ENCODE measurements at regions not wholly inside any gene's neighbourhood (a gene's known extent, or its start where the extent isn't known, plus 50 kb on each side); places are given as distances from the start of the nearest gene placed in this dataset.

GRCh38 chrX:10356979-10357378 lies 200.2 kb downstream of the CLCN4 start:
- no peaks in the 10 kb centered on the region for H3K27me3 ChIP-seq (ENCODE audit: control insufficient read depth, insufficient read depth, low read length)
- H3K36me3 ChIP-seq (ENCODE audit: control insufficient read depth, insufficient read depth, low read length), result no peaks in the 10 kb centered on the region
- DNase-seq (ENCODE audit: low read depth), result peak; percentile 79
- FAIRE-seq, result no peak
- no peak overlapping the region for H3K4me3 ChIP-seq (ENCODE audit: low read depth, low read length)
- TF ChIP-seq CTCF (IDR thresholded peaks at IDR 0.05; ENCODE audit: insufficient read depth, low read length, severe bottlenecking), result no peak

- TF ChIP-seq CTCF (IDR thresholded peaks at IDR 0.05; ENCODE audit: insufficient read depth, low read length, severe bottlenecking), result no peak
- Histone ChIP-seq H3K36me3 (ENCODE audit: control insufficient read depth, insufficient read depth, low read length) (no peaks in the 10 kb centered on the region), H3K4me3 (ENCODE audit: low read depth, low read length) (no peak overlapping the region), H3K27me3 (ENCODE audit: control insufficient read depth, insufficient read depth, low read length) (no peaks in the 10 kb centered on the region)
- DNase-seq (ENCODE audit: low read depth) (no peak), FAIRE-seq (no peak)
These were observed 202.2 kb downstream of the CLCN4 start for GRCh38 chrX:10358958-10359357.

GRCh38 chrX:10360116-10360515 lies 203.3 kb downstream of the CLCN4 start:
- H3K36me3 ChIP-seq (ENCODE audit: control insufficient read depth, insufficient read depth, low read length), result no peaks in the 10 kb centered on the region
- FAIRE-seq (no peak), DNase-seq (ENCODE audit: low read depth) (no peak)
- no peak overlapping the region for H3K4me3 ChIP-seq (ENCODE audit: low read depth, low read length)
- TF ChIP-seq CTCF (IDR thresholded peaks at IDR 0.05; ENCODE audit: insufficient read depth, low read length, severe bottlenecking), result no peak
- H3K27me3 ChIP-seq (ENCODE audit: control insufficient read depth, insufficient read depth, low read length), result no peaks in the 10 kb centered on the region

GRCh38 chrX:10365532-10366265 lies 208.9 kb downstream of the CLCN4 start:
- no peak for FAIRE-seq
- no peak for TF ChIP-seq CTCF (IDR thresholded peaks at IDR 0.05; ENCODE audit: insufficient read depth, low read length, severe bottlenecking)
- H3K27me3 ChIP-seq (ENCODE audit: control insufficient read depth, insufficient read depth, low read length), result no peaks in the 10 kb centered on the region
- H3K36me3 ChIP-seq (ENCODE audit: control insufficient read depth, insufficient read depth, low read length), result no peaks in the 10 kb centered on the region
- no peak overlapping the region for H3K4me3 ChIP-seq (ENCODE audit: low read depth, low read length)
- no peak for DNase-seq (ENCODE audit: low read depth)

- no peak overlapping the region for H3K4me3 ChIP-seq (ENCODE audit: low read depth, low read length)
- no peaks in the 10 kb centered on the region for H3K36me3 ChIP-seq (ENCODE audit: control insufficient read depth, insufficient read depth, low read length)
- no peak for TF ChIP-seq CTCF (IDR thresholded peaks at IDR 0.05; ENCODE audit: insufficient read depth, low read length, severe bottlenecking)
- FAIRE-seq (no peak), DNase-seq (ENCODE audit: low read depth) (no peak)
- no peaks in the 10 kb centered on the region for H3K27me3 ChIP-seq (ENCODE audit: control insufficient read depth, insufficient read depth, low read length)
These were observed 210.6 kb downstream of the CLCN4 start for GRCh38 chrX:10367406-10367805.

GRCh38 chrX:10370976-10371375 lies 214.2 kb downstream of the CLCN4 start:
- Histone ChIP-seq H3K36me3 (ENCODE audit: control insufficient read depth, insufficient read depth, low read length) (no peaks in the 10 kb centered on the region), H3K4me3 (ENCODE audit: low read depth, low read length) (no peak overlapping the region), H3K27me3 (ENCODE audit: control insufficient read depth, insufficient read depth, low read length) (no peaks in the 10 kb centered on the region)
- DNase-seq (ENCODE audit: low read depth) (peak; percentile 79), FAIRE-seq (no peak)
- TF ChIP-seq CTCF (IDR thresholded peaks at IDR 0.05; ENCODE audit: insufficient read depth, low read length, severe bottlenecking), result no peak

Measured in bronchial epithelial cell (primary cell).